ENCODE measurements at regions not wholly inside any gene's neighbourhood (a gene's known extent, or its start where the extent isn't known, plus 50 kb on each side); places are given as distances from the start of the nearest gene placed in this dataset.
"Not testable (repeated sequence)": the region's sequence is repeated elsewhere in the genome, so short reads cannot be mapped to it uniquely, and the experiment has no call there.

DNA sequence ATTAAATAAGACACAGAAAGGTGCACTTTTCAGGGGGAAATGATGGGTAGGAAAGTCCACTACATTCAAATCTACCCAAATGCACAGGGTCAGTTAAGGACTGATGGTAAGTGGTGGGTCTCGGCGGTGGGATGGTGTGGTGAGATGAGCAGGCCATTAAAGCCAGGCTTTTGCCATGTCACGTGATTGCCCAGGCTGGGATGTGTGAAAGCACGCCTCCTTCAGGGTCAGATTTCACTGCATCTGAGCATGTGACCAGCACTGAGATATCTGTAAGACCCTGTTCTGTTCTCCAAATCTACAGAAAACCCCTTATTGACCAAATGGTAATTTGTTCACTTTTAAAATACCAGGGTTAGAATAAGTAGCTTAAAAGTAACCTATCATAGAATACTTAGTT, 301.5 kb downstream of the MEX3B start:
- no peak for DNase-seq (ENCODE audit: low read depth in 4 of 4, low spot score in 2 of 4)

DNA sequence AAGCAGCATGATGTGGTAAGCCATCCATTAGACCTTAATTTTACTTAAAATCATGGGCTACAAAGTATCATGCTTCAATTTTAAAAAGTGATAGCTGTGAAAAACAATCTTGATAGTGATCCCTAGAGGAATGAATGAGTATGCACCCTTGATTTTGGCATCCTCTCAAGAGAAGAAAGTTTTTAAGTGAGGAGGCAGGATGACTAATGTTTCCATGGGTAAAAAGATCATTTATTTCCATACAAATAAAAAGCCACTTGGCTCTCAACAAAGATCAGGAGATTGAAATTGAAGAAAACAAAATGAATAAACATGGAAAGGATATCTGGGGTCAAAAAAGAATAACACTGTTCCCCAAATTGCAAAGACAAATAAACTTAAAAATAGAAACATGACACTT, 305.4 kb downstream of the MEX3B start:
- DNase-seq (ENCODE audit: low read depth in 4 of 4, low spot score in 2 of 4): no peak

DNA sequence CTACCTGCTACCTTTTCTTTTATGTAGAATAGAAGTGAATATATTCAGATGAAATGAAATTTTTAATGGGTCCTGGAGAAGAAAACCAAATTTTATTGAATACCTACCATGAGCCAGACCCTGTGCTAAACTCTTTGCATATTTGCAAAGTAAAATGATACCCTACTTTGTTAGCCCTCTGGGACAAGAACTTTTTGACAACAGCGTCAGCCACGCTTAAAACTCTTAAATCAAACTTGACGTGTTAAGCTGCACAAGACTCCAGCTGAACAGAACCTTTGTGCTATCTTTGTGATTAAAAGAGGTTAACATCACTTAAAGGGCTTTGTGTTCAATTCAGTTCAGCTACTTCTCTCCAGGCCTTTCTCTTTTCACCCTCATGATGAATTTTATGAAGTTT, 316.5 kb downstream of the MEX3B start:
- DNase-seq (ENCODE audit: low read depth in 4 of 4, low spot score in 2 of 4): no peak

DNA sequence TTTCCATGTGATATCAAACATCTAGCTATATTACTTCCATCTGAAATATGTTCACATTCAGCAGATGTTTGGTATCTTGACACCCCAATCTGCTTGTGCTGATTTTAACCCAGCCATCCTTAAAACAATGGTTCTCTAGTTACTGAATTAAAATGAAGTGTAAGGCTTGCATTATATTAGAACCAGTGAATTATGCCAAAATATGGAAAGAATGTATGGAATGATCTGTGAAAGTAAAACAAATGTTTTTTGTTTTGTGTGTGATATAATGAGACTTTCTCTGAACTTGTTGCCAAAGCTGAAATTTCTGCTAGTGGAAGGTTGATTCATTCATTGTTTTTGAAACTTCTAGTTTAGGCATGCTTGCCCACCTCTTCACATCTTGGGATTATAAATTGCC, 317.1 kb downstream of the MEX3B start:
- no peak for DNase-seq (ENCODE audit: low read depth in 4 of 4, low spot score in 2 of 4)

DNA sequence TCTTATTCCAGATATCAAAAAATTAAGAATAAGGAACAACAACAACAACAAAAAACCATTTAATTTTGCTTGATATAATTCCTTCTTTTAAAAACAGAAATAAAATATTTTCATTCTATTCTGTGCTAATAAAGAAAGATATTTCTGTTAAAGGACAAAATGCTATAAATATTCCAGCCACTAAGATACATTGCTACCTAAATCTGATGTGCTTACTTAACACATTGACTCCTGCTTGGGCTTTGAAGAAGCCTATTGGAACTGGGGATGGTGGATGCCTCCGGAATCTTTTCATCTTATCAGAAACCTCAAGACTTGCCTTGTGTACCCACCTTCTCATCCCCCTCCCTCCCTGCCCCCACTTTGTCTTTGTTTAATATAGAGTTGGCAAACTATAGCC, 320.2 kb downstream of the MEX3B start:
- no peak for DNase-seq (ENCODE audit: low read depth in 4 of 4, low spot score in 2 of 4)

DNA sequence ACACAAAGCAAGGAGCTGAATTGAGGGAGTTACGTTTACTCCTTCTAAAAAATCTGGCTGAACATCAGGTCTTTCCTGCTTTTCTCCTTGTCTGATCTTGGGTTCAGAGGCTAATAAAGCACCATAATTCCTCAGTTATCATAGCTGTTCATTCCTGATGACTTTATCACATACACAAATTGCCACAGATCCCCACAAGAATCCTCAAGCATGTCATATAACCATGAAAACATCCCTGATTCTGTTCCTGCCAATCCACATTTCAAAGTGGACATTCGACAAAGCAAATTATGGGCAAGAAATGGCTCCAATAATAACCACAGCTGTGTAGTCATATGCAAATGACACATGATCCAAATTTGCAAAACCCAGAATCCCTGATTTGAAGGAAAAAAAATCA, 321.3 kb downstream of the MEX3B start:
- DNase-seq (ENCODE audit: low read depth in 4 of 4, low spot score in 2 of 4): no peak

DNA sequence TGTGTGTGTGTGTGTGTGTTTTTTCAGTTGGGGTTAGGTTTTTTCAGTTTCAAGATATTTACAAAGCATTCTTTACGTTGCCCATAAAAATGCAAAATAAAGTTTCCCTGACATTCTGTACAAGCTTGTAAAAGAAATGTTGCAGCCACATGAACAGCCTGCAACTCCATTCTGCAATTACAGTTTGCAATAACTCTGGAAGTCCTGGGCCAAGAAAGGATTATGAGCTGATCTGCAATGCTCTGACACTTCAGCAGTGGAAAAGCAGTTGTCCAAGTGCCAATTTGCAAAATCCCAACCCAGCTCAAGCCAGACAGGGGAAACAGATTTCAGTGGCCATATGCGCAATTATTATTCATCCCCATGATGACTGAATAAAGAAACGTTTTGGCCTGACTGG, 322.1 kb downstream of the MEX3B start:
- DNase-seq (ENCODE audit: low read depth in 4 of 4, low spot score in 2 of 4): no peak

DNA sequence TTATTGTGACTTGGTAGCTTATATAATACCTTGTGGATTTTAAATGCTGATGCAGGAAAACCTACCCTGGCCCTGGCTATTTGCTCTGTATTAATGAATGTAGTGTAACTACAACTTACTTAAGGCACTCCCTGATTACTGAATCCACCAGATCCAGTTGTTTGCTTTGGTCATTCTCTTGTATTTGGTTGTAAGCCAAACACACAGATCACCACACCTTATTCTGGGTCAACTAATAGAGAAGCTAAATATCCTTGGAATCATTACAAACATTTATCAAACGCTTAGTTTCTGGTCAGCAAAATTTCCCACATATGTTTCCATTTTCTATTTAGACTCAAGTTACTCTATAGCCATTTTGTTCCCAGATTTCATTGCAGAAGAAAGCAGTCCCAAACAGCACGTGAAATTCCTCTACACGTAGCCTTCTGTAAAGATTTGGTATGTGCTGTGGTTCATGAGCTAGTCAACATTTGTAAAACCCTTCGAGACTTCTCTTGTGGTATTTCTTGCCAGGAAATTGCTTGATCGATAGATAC, 322.6 kb downstream of the MEX3B start:
- DNase-seq (ENCODE audit: low read depth in 4 of 4, low spot score in 2 of 4): no peak

DNA sequence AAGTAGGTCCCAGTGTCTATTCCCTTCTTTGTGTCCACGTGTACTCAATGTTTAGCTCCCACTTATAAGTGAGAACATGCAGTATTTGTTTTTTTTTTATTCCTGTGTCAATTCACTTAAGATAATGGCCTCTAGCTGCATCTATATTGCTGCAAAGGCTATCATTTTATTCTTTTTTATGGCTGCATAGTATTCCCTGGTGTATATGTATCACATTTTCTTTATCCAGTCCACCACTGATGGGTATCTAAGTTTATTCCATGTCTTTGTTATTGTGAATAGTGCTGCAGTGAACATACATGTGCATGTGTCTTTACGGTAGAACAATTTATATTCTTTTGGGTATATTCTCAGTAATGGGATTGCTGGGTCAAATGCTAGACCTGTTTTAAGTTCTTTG, 329.4 kb downstream of the MEX3B start:
- DNase-seq (ENCODE audit: low read depth in 4 of 4, low spot score in 2 of 4): not testable (repeated sequence)

DNA sequence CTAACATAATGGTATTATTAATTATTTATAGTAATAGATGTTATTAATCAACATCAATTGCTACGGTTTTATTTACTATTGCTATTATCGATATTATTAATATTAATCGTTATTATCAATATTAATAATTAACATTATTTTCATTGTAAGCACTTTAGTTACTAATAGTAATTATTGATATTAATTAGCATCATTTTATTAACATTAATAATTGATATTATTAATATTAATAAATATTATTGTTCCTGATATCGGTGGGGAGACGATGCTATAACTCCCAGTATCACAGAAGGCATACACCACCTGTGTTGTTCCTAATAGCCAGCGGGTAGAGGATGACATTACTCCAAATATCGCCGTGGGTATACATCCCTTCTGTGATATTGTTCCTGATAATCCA, 335.5 kb downstream of the MEX3B start:
- no peak for DNase-seq (ENCODE audit: low read depth in 4 of 4, low spot score in 2 of 4)

DNA sequence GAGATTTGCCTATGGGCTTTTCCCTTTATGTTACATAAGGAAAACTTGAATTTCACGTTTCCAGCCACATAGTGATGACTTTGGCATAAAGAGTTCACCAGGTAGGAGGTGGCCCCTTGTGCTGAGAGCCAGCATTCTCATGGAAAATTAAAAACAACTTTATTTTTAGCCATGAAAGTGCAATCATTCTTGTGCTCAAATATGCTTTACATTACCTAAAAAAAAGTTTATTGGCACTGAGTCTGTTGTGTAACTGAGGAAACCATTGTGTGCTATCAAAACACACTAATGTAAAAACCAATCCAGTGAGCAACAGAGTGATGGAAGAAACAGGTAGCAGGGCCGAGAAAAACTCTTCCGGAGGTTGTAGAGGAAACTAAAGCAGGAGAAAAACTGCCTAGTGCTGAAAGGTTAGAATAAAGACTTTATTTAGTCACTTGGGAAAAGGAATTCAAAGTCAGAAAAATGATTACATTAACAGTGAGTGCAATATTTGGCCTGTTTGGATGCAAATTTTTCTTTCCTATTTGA, 332.9 kb upstream of the TMC3 start:
- not testable (repeated sequence) for DNase-seq (ENCODE audit: low read depth in 4 of 4, low spot score in 2 of 4)

DNA sequence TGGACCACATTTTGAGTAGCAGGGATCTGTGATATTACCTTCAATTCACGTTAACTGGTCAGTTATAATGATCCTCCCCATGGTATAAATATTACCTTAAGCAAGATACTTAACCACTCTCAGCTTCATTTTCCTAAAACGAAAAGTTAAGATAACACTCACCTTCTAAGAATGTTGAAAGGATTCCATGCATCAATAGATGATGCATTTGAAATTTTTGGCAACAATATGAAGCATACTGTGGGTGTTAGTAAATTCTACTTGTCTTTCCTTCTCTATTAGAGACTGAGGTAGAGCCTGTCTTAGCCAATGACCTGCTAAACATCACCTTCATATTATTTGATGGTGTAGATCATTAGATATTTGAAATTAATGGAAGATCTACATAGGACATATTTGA, 331.7 kb upstream of the TMC3 start:
- not testable (repeated sequence) for DNase-seq (ENCODE audit: low read depth in 4 of 4, low spot score in 2 of 4)

DNA sequence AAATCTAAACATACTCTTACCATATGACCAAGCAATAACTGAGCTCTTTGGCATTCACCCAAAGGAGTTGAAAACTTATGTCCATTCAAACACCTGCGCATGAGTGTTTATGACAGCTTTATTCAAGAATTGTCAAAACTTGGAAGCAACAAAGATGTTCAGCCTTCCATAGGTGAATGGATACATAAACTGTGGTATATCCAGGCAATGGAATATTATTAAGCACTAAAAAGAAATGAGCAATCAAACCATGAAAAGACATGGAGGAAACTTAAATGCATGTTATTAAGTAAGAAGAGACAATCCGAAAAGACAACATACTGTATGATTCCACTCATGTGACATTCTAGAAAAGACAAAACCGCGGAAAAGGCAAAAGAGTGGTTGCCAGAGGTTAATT, 312.0 kb upstream of the TMC3 start:
- DNase-seq (ENCODE audit: low read depth in 4 of 4, low spot score in 2 of 4): no peak

DNA sequence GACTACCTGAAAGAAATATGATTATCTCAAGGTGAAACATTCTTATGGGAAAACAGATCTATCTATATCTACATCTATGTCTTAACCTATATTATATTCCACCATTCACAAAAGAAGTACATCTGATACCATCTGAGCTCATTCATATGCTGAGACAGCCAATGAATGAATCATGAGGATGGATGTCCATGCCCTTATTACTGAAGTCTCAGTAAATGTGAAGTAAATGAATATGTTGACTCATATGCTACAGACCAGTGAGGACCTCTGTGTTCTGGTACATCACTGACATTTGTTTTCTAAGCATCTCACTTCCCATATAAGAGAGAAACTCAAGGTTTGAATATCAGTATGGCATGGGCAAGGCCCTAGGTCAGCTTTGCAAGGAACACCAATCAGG, 311.2 kb upstream of the TMC3 start:
- DNase-seq (ENCODE audit: low read depth in 4 of 4, low spot score in 2 of 4): no peak

DNA sequence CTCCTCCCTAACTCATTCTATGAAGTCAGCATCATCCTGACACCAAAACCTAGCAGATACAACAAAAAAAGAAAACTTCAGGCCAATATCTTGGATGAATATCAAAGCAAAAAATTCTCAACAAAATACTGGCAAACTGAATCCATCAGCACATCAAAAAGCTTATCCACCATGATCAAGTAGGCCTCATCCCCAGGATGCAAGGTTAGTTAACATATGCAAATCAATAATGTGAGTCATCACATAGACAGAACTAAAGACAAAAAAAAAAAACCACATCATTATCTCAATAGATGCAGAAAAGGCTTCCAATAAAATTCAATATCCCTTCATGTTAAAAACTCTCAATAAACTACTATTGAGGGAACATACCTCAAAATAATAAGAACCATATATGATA, 306.8 kb upstream of the TMC3 start:
- no peak for DNase-seq (ENCODE audit: low read depth in 4 of 4, low spot score in 2 of 4)

DNA sequence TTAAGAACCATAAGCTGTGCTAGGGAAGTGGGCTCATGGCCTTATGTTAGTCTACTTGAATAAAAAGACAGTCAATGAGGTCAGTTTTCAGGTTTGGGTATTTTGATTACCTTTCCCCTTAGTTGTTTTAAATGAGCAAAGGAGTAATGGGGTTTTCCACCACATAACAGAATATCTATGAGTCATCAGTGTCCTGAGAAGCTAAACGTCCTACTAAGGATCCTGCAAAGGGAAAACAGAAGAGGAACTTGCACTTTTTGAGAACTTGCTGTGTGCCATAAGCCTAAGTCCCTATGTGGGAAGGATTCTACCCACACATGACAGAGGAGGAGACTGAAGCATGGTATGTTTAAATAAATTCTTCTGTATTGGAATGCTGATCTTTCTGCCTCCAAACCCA, 292.8 kb upstream of the TMC3 start:
- no peak for DNase-seq (ENCODE audit: low read depth in 4 of 4, low spot score in 2 of 4)

DNA sequence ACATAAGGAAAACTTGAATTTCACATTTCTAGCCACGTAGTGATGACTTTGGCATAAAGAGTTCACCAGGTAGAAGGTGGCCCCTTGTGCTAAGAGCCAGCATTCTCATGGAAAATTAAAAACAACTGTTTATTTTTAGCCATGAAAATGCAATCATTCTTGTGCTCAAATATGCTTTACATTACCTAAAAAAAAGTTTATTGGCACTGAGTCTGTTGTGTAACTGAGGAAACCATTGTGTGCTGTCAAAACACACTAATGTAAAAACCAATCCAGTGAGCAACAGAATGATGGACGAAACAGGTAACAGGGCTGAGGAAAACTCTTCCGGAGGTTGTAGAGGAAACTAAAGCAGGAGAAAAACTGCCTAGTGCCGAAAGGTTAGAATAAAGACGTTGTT, 287.0 kb upstream of the TMC3 start:
- no peak for DNase-seq (ENCODE audit: low read depth in 4 of 4, low spot score in 2 of 4)

DNA sequence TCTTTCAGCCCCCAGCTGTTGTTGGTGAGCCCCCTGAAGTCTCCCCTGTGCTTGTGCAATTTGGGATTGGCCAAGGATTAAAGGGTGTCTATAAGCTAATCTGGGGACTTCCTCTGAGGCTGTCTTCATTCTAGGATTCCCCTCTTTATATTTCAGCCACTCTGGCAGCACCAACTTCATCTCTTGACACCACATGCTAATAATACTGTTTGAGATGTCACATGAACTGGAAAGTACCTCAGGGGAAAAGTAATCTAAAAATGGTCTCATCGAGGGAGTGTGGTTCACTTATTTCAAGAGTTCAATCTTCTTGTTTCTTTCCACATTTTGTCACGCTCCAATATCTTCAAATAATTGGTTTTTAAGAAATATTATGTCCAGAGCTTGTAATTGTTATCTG, 279.2 kb upstream of the TMC3 start:
- DNase-seq (ENCODE audit: low read depth in 4 of 4, low spot score in 2 of 4): no peak

DNA sequence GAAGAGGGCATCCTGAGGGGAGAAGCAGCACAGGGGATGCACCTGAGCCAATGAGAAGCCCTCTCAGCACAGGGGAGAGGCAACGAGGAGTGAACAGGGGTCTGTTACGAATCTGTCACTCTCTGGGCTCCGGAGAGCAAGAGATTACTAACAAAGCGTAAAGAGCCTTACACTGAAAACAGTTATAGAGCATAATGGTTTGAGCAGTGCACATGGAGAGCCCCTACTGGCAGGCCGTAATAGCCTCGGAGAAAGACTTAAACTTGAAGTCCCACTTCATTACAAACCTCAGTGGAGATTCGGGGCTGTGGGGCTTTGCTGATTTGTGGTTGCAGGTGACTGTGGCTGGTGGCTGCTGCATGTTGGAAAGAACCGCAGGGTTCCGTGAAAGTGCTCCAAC, 271.5 kb upstream of the TMC3 start:
- DNase-seq (ENCODE audit: low read depth in 4 of 4, low spot score in 2 of 4): no peak

DNA sequence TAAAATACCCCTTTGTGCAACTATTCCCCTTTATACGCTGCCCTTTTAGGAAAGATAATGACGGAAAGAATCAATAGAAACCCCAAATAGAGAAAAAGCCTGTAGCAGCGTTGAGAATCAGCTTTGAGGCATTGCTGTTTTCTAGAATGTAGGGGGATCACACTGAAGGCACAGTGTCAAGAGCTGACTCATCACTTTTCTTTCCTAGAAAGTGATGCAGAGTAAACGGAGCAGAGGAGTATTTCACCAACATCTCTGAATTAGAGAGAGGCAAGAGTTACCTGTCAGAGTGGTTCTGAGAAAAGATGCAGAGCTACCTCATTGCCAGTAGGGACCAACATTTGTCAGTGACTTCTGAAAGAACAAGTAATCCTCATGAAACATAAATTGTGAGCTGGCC, 269.8 kb upstream of the TMC3 start:
- no peak for DNase-seq (ENCODE audit: low read depth in 4 of 4, low spot score in 2 of 4)

DNA sequence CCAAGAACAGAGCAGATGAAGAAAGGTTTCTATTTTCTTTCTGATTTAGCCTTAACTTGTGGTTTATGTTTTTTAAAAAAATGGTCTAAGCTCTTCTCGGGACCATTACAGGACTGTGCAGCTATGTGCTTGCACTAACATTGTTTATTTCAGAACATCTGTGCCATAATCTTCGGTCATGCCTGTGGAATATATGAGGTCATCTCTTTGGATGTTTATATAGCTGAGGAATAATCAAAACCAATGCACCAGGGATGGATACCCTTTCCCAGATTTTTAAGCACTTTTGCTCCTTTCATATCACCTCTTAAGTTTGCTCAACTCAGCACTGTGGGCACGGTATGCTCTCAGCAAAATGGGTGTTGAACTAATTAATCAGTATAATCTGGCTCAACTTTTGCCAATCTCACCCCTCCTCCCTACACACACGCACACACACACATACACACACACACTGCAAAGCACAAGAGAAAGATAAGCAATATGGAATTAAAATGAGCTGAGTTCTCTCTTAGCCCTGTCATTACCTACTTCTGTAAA, 268.5 kb upstream of the TMC3 start:
- DNase-seq (ENCODE audit: low read depth in 4 of 4, low spot score in 2 of 4): no peak

DNA sequence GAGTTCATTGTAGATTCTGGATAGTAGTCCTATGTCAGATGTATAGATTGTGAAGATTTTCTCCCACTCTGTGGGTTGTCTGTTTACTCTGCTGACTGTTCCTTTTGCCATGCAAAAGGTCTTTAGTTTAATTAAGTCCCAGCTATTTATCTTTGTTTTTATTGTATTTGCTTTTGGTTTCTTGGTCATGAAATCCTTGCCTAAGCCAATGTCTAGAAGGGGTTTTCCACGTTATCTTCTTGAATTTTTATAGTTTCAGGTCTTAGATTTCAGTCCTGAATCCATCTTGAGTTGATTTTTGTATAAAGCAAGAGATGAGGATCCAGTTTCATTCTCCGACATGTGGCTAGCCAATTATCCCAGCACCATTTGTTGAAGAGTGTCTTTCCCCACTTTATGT, 262.1 kb upstream of the TMC3 start:
- not testable (repeated sequence) for DNase-seq (ENCODE audit: low read depth in 4 of 4, low spot score in 2 of 4)

DNA sequence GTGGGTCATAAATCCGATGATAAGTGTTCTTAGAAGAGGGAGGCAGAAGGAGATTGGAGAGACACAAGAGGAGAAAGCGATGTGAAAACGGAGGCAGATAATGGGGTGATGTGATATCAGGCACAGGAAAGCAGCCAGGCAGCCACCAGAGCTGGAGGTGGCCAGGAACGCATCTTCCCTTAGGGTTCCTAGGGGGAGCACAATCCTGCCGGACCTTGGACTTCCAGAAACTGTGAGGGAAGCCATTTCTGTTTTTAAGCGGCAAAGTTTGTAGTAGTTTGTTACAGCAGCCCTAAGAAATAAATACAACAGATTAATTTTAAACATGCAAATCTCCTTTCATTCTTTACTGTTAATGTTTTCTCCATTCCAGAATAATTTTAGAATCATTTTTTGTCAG, 259.9 kb upstream of the TMC3 start:
- DNase-seq (ENCODE audit: low read depth in 4 of 4, low spot score in 2 of 4): no peak

All from left renal cortex interstitium (tissue), 4 donors.